ENCODE measurements at regions not wholly inside any gene's neighbourhood (a gene's known extent, or its start where the extent isn't known, plus 50 kb on each side); places are given as distances from the start of the nearest gene placed in this dataset.

DNA sequence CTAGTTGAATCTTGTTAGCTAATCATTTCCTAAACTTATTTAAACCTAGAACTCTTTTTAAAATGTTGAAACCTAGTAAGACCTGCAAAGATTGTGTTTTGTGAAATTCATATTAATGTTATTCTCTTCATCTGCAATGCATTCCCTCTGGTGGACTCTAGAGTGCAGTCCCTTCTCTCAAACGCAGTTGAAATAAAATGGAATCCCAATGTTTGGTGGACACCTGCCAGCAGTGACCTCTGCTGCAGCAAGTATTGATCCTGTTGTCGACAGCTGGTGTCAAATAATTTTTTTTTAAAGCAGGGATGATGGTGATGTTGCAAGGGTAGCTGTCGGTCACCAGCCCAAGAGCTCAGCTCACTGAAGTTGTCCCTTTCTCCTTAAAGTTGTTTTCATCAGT is 492.0 kb downstream of the ZIC3 start:
- Histone ChIP-seq H3K4me1 (ENCODE audit: control insufficient read depth in 2 of 2, insufficient read depth in 2 of 2, low read length in 2 of 2) (no peaks in the 10 kb centered on the region), H3K36me3 (replicated peaks in 1 of 2; ENCODE audit: control extremely low read depth in 1 of 2, control insufficient read depth in 1 of 2, extremely low read depth in 1 of 2, insufficient read depth in 2 of 2, low read length in 1 of 2) (no peaks in the 10 kb centered on the region), H3K9me3 (ENCODE audit: control extremely low read depth in 1 of 3, control insufficient read depth in 2 of 3, insufficient read depth in 1 of 3, low read length in 2 of 3) (no peaks in the 10 kb centered on the region), H3K4me2 (replicated peaks; ENCODE audit: low read depth, low read length, poor library complexity, severe bottlenecking) (no peak overlapping the region), H3K27ac (ENCODE audit: low read length in 2 of 2) (no peak overlapping the region), H3K4me3 (ENCODE audit: control extremely low read depth in 1 of 5, extremely low read depth in 1 of 5, insufficient read depth in 1 of 5, low read depth in 2 of 5, low read length in 4 of 5) (no peak overlapping the region), H3K79me2 (ENCODE audit: control insufficient read depth, insufficient read depth, low read length) (no peaks in the 10 kb centered on the region), H3K9ac (ENCODE audit: low read length) (no peak overlapping the region), H2AFZ (ENCODE audit: insufficient read depth, low read depth, low read length, poor library complexity, severe bottlenecking) (no peak overlapping the region), H4K20me1 (ENCODE audit: control insufficient read depth, insufficient read depth, low read length, poor library complexity, severe bottlenecking) (no peaks in the 10 kb centered on the region), H3K27me3 (replicated peaks in 1 of 4; ENCODE audit: control extremely low read depth in 1 of 4, control insufficient read depth in 3 of 4, insufficient read depth in 4 of 4, low read length in 3 of 4) (no peaks in the 10 kb centered on the region)
- no peak for DNase-seq
- intact Hi-C loops (cut with micrococcal nuclease), result no loop called here
- ChIA-PET POLR2A (no interaction called here), CTCF (no interaction called here)
- Mint-ChIP-seq H3K4me1 (no peaks in the 10 kb centered on the region), H3K27me3 (no peaks in the 10 kb centered on the region), H3K27ac (no peak overlapping the region), H3K4me3 (no peak overlapping the region), H3K9me3 (ENCODE audit: insufficient read depth) (no peaks in the 10 kb centered on the region)
- TF ChIP-seq, protein P1, sequence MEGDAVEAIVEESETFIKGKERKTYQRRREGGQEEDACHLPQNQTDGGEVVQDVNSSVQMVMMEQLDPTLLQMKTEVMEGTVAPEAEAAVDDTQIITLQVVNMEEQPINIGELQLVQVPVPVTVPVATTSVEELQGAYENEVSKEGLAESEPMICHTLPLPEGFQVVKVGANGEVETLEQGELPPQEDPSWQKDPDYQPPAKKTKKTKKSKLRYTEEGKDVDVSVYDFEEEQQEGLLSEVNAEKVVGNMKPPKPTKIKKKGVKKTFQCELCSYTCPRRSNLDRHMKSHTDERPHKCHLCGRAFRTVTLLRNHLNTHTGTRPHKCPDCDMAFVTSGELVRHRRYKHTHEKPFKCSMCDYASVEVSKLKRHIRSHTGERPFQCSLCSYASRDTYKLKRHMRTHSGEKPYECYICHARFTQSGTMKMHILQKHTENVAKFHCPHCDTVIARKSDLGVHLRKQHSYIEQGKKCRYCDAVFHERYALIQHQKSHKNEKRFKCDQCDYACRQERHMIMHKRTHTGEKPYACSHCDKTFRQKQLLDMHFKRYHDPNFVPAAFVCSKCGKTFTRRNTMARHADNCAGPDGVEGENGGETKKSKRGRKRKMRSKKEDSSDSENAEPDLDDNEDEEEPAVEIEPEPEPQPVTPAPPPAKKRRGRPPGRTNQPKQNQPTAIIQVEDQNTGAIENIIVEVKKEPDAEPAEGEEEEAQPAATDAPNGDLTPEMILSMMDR (IDR thresholded peaks at IDR 0.05), result no peak
- TF ChIP-seq EZH2 (IDR thresholded peaks at IDR 0.05; ENCODE audit: borderline replicate concordance, insufficient read depth, low read depth, low read length, poor library complexity, severe bottlenecking), result no peak
- ATAC-seq (ENCODE audit: low read depth), result no peak
- no CpG with 5 or more reads among the region's 3 CpGs for WGBS (ENCODE audit: insufficient coverage)

DNA sequence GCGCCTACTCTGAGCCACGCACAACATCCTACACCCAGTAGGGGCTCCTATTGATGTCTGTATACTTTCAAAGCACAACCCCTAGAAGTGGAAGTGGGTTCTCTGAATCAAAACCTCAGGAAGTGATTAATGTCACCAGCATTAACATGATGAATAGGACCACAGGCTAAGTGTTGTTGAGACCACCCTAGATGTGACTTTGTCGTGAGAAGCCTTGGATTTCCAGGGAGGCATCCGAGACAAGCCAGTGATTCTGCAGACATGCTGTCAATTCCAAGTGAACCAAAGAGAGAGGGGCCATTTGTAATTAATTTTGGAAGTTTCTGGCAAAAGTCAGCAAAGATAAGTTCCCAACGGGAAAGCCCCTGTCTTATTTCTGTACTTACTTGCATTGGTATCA is 493.0 kb downstream of the ZIC3 start:
- ChIA-PET POLR2A (no interaction called here), CTCF (no interaction called here)
- DNase-seq, result no peak
- no peak overlapping the region for H3K4me3 ChIP-seq (ENCODE audit: control extremely low read depth in 1 of 5, extremely low read depth in 1 of 5, insufficient read depth in 1 of 5, low read depth in 2 of 5, low read length in 4 of 5)
- ATAC-seq (ENCODE audit: low read depth), result no peak
- H3K79me2 ChIP-seq (ENCODE audit: control insufficient read depth, insufficient read depth, low read length), result no peaks in the 10 kb centered on the region
- H3K9ac ChIP-seq (ENCODE audit: low read length), result no peak overlapping the region
- no peak overlapping the region for H3K27ac ChIP-seq (ENCODE audit: low read length in 2 of 2)
- 34% methylated on average over 2 of the region's 5 CpGs for WGBS (ENCODE audit: insufficient coverage)
- no peak overlapping the region for H3K4me3 Mint-ChIP-seq
- H3K4me2 ChIP-seq (replicated peaks; ENCODE audit: low read depth, low read length, poor library complexity, severe bottlenecking), result no peak overlapping the region
- H4K20me1 ChIP-seq (ENCODE audit: control insufficient read depth, insufficient read depth, low read length, poor library complexity, severe bottlenecking), result no peaks in the 10 kb centered on the region
- H3K27me3 ChIP-seq (replicated peaks in 1 of 4; ENCODE audit: control extremely low read depth in 1 of 4, control insufficient read depth in 3 of 4, insufficient read depth in 4 of 4, low read length in 3 of 4), result no peaks in the 10 kb centered on the region
- H3K4me1 Mint-ChIP-seq, result no peaks in the 10 kb centered on the region
- TF ChIP-seq, protein P1 (IDR thresholded peaks at IDR 0.05), result no peak
- no peak for TF ChIP-seq EZH2 (IDR thresholded peaks at IDR 0.05; ENCODE audit: borderline replicate concordance, insufficient read depth, low read depth, low read length, poor library complexity, severe bottlenecking)
- H3K9me3 ChIP-seq (ENCODE audit: control extremely low read depth in 1 of 3, control insufficient read depth in 2 of 3, insufficient read depth in 1 of 3, low read length in 2 of 3), result no peaks in the 10 kb centered on the region
- intact Hi-C loops (cut with micrococcal nuclease), result no loop called here
- no peaks in the 10 kb centered on the region for H3K36me3 ChIP-seq (replicated peaks in 1 of 2; ENCODE audit: control extremely low read depth in 1 of 2, control insufficient read depth in 1 of 2, extremely low read depth in 1 of 2, insufficient read depth in 2 of 2, low read length in 1 of 2)
- H3K27me3 Mint-ChIP-seq, result no peaks in the 10 kb centered on the region
- no peaks in the 10 kb centered on the region for H3K4me1 ChIP-seq (ENCODE audit: control insufficient read depth in 2 of 2, insufficient read depth in 2 of 2, low read length in 2 of 2)
- no peak overlapping the region for H2AFZ ChIP-seq (ENCODE audit: insufficient read depth, low read depth, low read length, poor library complexity, severe bottlenecking)
- H3K27ac Mint-ChIP-seq, result no peak overlapping the region
- no peaks in the 10 kb centered on the region for H3K9me3 Mint-ChIP-seq (ENCODE audit: insufficient read depth)
